CD4-positive, CD25-positive, alpha-beta regulatory T cell (primary cell): ENCODE measurements at regions not wholly inside any gene's neighbourhood (a gene's known extent, or its start where the extent isn't known, plus 50 kb on each side); places are given as distances from the start of the nearest gene placed in this dataset.

Experiments
- ATAC-seq, 2 donors: fragments of 150-1000 bp; cut with Tn5 transposase; one replicate each; pipeline ENCODE4 v1.10.0; 2021; ENCODE audit warnings: low read depth in 2 of 2, moderate number of reproducible peaks in 2 of 2, moderate library complexity in 1 of 2
- DNase-seq, 3 donors: peaks; one replicate each; pipeline versions ENCODE4 v3.0.0 to v3.0.0-alpha.2; 2012 to 2022; ENCODE audit warnings: mixed read lengths in 1 of 3
- H3K27ac ChIP-seq: one replicate; pipeline ENCODE4 v1.7.0; 2013; ENCODE audit warnings: mild to moderate bottlenecking, low read length; ENCODE audit not compliant: insufficient read depth, poor library complexity, severe bottlenecking
- H3K27me3 ChIP-seq: one replicate; pipeline ENCODE4 v1.7.0; 2013; ENCODE audit warnings: low read length; ENCODE audit not compliant: control insufficient read depth, insufficient read depth
- H3K36me3 ChIP-seq: one replicate; pipeline ENCODE4 v1.7.0; 2013; ENCODE audit warnings: mild to moderate bottlenecking, low read length, moderate library complexity; ENCODE audit not compliant: control insufficient read depth, insufficient read depth
- H3K4me1 ChIP-seq: 2 replicates; pipeline ENCODE4 v1.7.0; 2013; ENCODE audit warnings: mild to moderate bottlenecking, low read length; ENCODE audit not compliant: insufficient read depth, control insufficient read depth, poor library complexity, severe bottlenecking
- H3K4me3 ChIP-seq: one replicate; pipeline ENCODE4 v1.7.0; 2013; ENCODE audit warnings: low read depth, mild to moderate bottlenecking, low read length, moderate library complexity
- H3K9me3 ChIP-seq, 2 experiments: 1 replicate in 1 of 2; 2 replicates in 1 of 2; pipeline ENCODE4 v1.7.0; 2013; ENCODE audit warnings: low read length in 2 of 2, mild to moderate bottlenecking in 1 of 2, moderate library complexity in 1 of 2; ENCODE audit not compliant: control insufficient read depth in 2 of 2
- H3K27ac Mint-ChIP-seq, 3 donors: one replicate each; pipeline ENCODE4 v1.8.0; 2020 to 2022; ENCODE audit warnings: mild to moderate bottlenecking in 3 of 3, mixed read lengths in 3 of 3, moderate library complexity in 2 of 3
- H3K27me3 Mint-ChIP-seq: one replicate; pipeline ENCODE4 v1.8.0; 2022; ENCODE audit warnings: mild to moderate bottlenecking, mixed read lengths
- H3K36me3 Mint-ChIP-seq: one replicate; pipeline ENCODE4 v1.8.0; 2020; ENCODE audit warnings: mixed read lengths
- H3K4me1 Mint-ChIP-seq, 4 donors: one replicate each; pipeline ENCODE4 v1.8.0; 2020 to 2022; ENCODE audit warnings: mixed read lengths in 4 of 4, mild to moderate bottlenecking in 1 of 4
- H3K4me3 Mint-ChIP-seq, 4 donors: one replicate each; pipeline ENCODE4 v1.8.0; 2020 to 2022; ENCODE audit warnings: mild to moderate bottlenecking in 4 of 4, mixed read lengths in 4 of 4, moderate library complexity in 3 of 4
- H3K9me3 Mint-ChIP-seq, 7 donors: one replicate each; pipeline ENCODE4 v1.8.0; 2020 to 2022; ENCODE audit warnings: mixed read lengths in 7 of 7, mild to moderate bottlenecking in 3 of 7, moderate library complexity in 2 of 7

DNA sequence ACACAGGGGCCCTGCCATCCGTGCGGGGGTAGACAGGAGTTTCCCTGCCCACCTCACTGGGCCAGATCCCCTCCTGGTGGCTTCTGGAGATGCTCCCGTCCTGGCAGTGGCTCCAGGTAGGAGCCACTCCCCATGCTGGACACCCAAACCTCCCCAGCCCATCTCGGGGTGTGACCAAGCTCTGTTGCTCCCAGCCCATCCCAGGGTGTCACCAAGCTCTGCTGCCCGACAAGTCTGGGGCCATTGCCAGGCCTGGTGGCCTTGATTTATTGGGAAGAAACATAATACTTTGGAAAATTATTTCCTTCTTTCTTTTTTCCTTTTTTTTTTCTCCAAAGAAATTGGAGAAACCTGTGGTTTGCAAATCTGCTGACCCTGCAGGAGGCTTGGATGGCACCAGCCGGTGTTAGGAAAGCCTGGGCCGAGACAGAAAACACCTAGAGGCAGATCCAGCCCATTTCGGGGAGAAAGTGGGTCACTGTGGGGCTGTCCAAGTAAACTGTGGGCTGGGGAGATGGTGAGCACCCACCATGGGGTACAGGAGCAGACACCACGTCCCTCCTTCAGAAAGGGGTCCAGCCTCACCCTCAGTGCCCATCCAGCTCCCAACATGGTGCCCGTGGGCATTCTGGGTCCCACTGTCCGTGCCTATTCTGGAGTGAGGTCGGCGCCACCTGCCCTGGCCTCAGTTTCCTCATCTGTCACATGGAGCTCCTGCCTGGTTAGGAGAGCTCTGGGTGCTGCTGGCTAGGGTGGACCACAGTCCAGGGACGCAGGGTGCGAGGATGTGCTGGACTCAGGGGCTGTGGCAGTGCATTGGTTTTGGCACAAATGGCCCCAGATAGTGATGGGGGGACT, 59.4 kb upstream of the ADRA2C start:
- H3K4me3 Mint-ChIP-seq, result no peak overlapping the region
- no peak for DNase-seq
- no peaks in the 10 kb centered on the region for H3K9me3 Mint-ChIP-seq
- no peak overlapping the region for H3K27ac Mint-ChIP-seq
- Histone ChIP-seq H3K36me3 (no peaks in the 10 kb centered on the region), H3K4me3 (no peak overlapping the region), H3K27me3 (no peaks in the 10 kb centered on the region), H3K9me3 (no peaks in the 10 kb centered on the region), H3K4me1 (no peaks in the 10 kb centered on the region), H3K27ac (no peak overlapping the region)
- H3K4me1 Mint-ChIP-seq, result no peaks in the 10 kb centered on the region
- no peak for ATAC-seq
- H3K36me3 Mint-ChIP-seq, result no peaks in the 10 kb centered on the region
- no peaks in the 10 kb centered on the region for H3K27me3 Mint-ChIP-seq

DNA sequence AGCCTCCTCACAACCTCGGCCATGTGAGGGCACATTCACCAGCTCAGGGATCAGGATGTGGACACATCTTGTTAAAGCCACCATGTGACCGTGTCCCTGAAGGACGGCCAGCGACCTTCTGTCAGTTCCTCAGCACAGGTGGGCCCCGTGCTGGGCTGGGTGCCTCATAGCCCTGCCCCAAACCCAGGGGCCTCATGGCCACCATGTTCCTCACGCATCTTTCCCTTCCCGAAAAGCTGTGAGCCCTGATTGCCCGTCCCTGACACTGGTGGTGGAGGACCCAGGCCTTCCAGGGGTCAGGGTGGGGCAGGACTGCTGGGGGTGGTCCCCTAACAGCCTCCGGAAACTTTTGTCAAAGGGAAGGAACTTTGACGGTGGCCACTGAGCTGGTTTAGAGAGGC, 60.1 kb upstream of the ADRA2C start:
- Histone ChIP-seq H3K27me3 (no peaks in the 10 kb centered on the region), H3K4me1 (no peaks in the 10 kb centered on the region), H3K9me3 (no peaks in the 10 kb centered on the region), H3K36me3 (no peaks in the 10 kb centered on the region), H3K27ac (no peak overlapping the region), H3K4me3 (no peak overlapping the region)
- no peaks in the 10 kb centered on the region for H3K4me1 Mint-ChIP-seq
- no peak overlapping the region for H3K27ac Mint-ChIP-seq
- H3K4me3 Mint-ChIP-seq, result no peak overlapping the region
- no peak for DNase-seq
- H3K27me3 Mint-ChIP-seq, result no peaks in the 10 kb centered on the region
- no peaks in the 10 kb centered on the region for H3K9me3 Mint-ChIP-seq
- no peak for ATAC-seq
- H3K36me3 Mint-ChIP-seq, result no peaks in the 10 kb centered on the region

DNA sequence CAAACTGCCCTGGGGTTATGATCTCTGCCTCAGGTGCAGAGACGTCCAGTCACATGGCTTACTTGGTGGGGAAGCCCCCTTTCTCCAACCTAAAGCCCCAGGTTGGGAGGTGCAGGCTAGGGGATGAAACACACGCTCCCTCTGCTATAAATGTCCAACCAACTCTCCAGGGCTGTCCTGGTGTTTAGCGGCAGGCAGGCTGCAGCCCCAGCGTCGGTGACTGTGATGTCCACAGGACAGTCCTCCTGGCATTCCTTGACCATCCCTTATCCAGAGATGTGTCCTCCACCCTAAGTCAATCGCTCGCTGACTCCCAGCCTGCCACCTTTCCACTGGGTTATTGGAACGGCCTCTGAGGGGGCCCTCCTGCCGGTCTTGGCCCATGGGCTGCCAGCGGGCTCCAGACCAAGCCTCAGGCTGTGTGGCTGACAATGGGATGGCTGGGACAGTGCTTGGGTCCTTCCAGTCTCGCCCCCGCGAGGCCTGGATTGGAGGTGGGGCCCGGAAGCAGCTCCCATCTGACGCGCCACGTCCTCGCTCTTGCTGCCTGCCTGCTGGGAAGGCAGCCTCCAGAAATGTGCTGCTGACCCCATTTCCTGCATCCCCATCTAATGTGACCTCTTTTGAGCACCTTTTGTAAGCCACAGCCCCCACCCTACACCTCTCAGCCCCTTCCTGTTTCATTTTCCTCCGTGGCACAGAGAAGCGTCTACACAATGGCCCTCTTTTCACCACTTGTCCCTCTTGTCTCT, 60.8 kb upstream of the ADRA2C start:
- Mint-ChIP-seq H3K27me3 (no peaks in the 10 kb centered on the region), H3K36me3 (no peaks in the 10 kb centered on the region), H3K4me3 (no peak overlapping the region), H3K9me3 (peaks cover 0 to 2% (median 0%) of the 10 kb centered on the region in 7 donors), H3K27ac (no peak overlapping the region), H3K4me1 (peaks cover 0 to 1% (median 0%) of the 10 kb centered on the region in 4 donors)
- Histone ChIP-seq H3K27me3 (no peaks in the 10 kb centered on the region), H3K4me3 (no peak overlapping the region), H3K4me1 (no peaks in the 10 kb centered on the region), H3K36me3 (no peaks in the 10 kb centered on the region), H3K9me3 (no peaks in the 10 kb centered on the region), H3K27ac (no peak overlapping the region)
- DNase-seq (no peak), ATAC-seq (no peak)

DNA sequence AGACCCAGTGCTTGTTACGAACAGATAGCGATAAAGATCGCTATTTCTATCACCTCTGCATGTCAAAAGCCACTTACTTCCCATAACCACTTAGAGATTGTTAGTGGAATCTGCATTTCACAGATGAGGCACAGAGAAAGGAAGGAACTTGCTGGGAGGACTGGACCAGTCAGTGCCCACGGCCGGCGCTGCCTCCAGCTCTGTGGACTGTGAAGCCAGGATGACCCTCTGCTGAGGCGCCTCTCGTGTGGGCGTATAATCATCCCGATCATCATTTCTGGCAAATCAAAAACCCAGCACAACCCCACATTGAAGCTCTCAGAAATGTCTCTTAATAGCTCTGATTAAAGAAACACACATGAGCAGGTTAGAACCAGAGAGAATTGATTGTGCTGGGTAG, 61.5 kb upstream of the ADRA2C start:
- Mint-ChIP-seq H3K27me3 (no peaks in the 10 kb centered on the region), H3K4me3 (no peak overlapping the region), H3K36me3 (no peaks in the 10 kb centered on the region), H3K4me1 (peaks cover 0 to 2% (median 0%) of the 10 kb centered on the region in 4 donors), H3K9me3 (peaks cover 0 to 2% (median 0%) of the 10 kb centered on the region in 7 donors), H3K27ac (no peak overlapping the region)
- no peaks in the 10 kb centered on the region for H3K9me3 ChIP-seq
- H3K4me1 ChIP-seq, result no peaks in the 10 kb centered on the region
- no peak overlapping the region for H3K4me3 ChIP-seq
- no peaks in the 10 kb centered on the region for H3K36me3 ChIP-seq
- DNase-seq, result no peak
- H3K27ac ChIP-seq, result no peak overlapping the region
- no peaks in the 10 kb centered on the region for H3K27me3 ChIP-seq
- ATAC-seq, result no peak

DNA sequence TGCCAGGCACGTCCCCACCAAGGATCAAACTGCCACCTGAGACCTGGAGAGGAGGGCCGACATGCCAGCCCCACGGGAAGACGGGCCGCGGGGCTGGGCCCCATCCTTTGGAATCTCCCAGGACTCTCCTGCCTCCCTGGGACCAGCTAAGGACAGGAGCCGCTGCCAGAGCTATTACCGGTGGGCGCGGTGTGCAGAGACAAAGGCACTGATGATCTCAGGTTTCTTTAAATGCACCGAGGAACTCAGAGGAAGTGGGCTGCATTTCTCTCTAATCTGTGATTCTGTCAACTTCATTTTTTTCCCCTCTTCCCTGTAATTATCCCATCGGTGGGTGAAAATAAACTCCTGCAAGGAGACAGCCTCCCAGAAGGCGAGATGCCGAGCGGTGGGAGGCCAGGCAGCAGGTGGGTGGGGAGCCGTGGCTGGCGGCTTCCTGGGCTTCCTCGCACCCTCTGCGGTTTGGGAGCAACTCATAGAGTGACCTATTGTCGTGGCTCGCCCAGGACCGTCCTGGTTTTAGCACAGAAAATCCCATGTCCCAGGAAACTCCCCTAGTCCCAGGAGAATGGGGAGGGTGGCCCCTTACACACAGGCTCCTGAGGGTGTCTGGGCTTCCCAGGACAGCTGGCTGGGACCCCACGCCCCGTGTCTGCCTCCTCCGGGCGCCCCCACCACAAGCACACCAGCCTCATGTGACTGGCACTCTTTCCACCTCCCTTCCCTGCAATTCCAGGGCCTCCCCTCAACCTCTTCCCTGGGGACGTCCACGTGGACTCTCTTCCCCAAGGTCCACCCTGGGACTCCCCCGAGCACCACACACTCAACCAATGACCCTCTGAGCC, 62.3 kb upstream of the ADRA2C start:
- Histone ChIP-seq H3K4me1 (no peaks in the 10 kb centered on the region), H3K36me3 (no peaks in the 10 kb centered on the region), H3K9me3 (no peaks in the 10 kb centered on the region), H3K4me3 (no peak overlapping the region), H3K27me3 (no peaks in the 10 kb centered on the region), H3K27ac (no peak overlapping the region)
- no peaks in the 10 kb centered on the region for H3K36me3 Mint-ChIP-seq
- H3K27ac Mint-ChIP-seq, result no peak overlapping the region
- H3K4me3 Mint-ChIP-seq, result no peak overlapping the region
- ATAC-seq, result no peak
- peaks cover 0 to 2% (median 0%) of the 10 kb centered on the region in 4 donors for H3K4me1 Mint-ChIP-seq
- H3K9me3 Mint-ChIP-seq, result peaks cover 0 to 2% (median 0%) of the 10 kb centered on the region in 7 donors
- H3K27me3 Mint-ChIP-seq, result no peaks in the 10 kb centered on the region
- no peak for DNase-seq

DNA sequence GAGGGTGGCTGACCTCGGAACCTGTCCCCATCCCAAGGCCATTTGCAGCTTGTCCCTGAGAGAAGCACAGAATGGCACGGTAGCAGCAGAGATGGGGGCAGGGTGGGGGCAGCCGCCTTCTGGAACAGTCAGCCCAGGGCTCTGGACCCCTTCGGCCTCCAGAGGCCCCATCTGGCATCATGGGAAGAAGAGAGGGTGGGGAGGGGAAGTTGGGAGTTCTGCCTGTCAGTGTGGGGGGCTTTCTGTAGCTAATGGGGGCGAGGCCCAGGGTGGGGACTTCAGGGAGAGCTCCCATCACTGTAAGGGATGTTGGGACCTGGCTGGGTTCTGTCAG, 62.9 kb upstream of the ADRA2C start:
- no peak overlapping the region for H3K4me3 ChIP-seq
- peaks cover 0 to 4% (median under 1%) of the 10 kb centered on the region in 7 donors for H3K9me3 Mint-ChIP-seq
- H3K27ac Mint-ChIP-seq, result no peak overlapping the region
- no peak overlapping the region for H3K27ac ChIP-seq
- DNase-seq (no peak), ATAC-seq (no peak)
- no peaks in the 10 kb centered on the region for H3K27me3 Mint-ChIP-seq
- H3K4me1 Mint-ChIP-seq, result peaks cover 0 to 2% (median 0%) of the 10 kb centered on the region in 4 donors
- H3K36me3 ChIP-seq, result no peaks in the 10 kb centered on the region
- H3K4me3 Mint-ChIP-seq, result no peak overlapping the region
- H3K27me3 ChIP-seq, result no peaks in the 10 kb centered on the region
- H3K9me3 ChIP-seq, result no peaks in the 10 kb centered on the region
- no peaks in the 10 kb centered on the region for H3K4me1 ChIP-seq
- H3K36me3 Mint-ChIP-seq, result no peaks in the 10 kb centered on the region

DNA sequence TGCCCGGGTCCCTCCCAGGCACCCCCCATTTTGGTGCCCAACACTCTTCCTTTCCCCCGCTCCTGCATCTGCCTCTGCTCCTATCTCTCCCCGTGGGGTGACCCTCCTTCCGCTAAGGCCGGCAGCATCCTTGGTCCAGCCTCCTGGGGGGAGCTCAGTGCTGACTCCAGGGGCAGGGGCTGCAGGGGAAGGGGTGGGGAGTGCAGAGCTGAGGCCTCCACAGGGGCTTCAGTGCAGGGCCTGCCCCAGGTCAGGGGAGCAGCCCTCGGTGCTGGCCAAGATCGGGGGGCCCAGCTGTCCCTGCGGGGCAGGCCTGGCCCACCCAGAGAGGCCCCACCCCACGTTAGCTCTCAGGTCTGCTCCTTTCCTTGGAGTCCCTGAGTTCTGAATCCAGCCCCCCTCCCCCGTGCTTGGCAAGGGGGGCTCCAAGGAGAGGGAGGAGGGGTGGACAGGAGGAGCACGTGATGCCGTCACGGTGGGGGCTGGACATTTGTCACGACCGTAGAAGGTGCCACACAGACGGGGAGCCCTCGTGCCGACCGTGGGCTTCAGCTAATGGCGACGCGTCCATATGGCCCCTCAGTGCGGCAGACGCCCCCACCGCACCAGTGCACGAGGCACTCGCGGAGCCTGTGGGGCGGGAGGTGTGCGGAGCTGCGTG, 63.5 kb upstream of the ADRA2C start:
- H3K4me3 ChIP-seq, result no peak overlapping the region
- Mint-ChIP-seq H3K4me3 (no peak overlapping the region), H3K4me1 (peaks cover 0 to 2% (median 0%) of the 10 kb centered on the region in 4 donors), H3K9me3 (peaks cover 0 to 7% (median 2%) of the 10 kb centered on the region in 7 donors), H3K36me3 (no peaks in the 10 kb centered on the region), H3K27ac (no peak overlapping the region), H3K27me3 (no peaks in the 10 kb centered on the region)
- no peak overlapping the region for H3K27ac ChIP-seq
- no peaks in the 10 kb centered on the region for H3K36me3 ChIP-seq
- ATAC-seq (no peak), DNase-seq (no peak)
- H3K27me3 ChIP-seq, result no peaks in the 10 kb centered on the region
- H3K9me3 ChIP-seq, result no peaks in the 10 kb centered on the region
- no peaks in the 10 kb centered on the region for H3K4me1 ChIP-seq
